Sigmoid colon (tissue), 4 donors: ENCODE measurements at regions not wholly inside any gene's neighbourhood (a gene's known extent, or its start where the extent isn't known, plus 50 kb on each side); places are given as distances from the start of the nearest gene placed in this dataset.

Experiments used
- CTCF ChIP-seq, 4 experiments: fragments of 450-650 bp in 3 of 4; fragments of 200-600 bp in 1 of 4; IDR thresholded peaks; one replicate each; pipeline ENCODE4 v1.5.1; 2016 to 2019; ENCODE audit warnings: antibody characterized with exemption in 4 of 4, mild to moderate bottlenecking in 3 of 4, moderate library complexity in 2 of 4
- EP300 ChIP-seq, 4 donors: sonication (generic); formaldehyde crosslinking; IDR thresholded peaks; one replicate each; pipeline ENCODE4 v1.6.1; 2017; ENCODE audit warnings: antibody characterized with exemption in 4 of 4
- POLR2A ChIP-seq, 2 donors: fragments of 450-650 bp; IDR thresholded peaks; one replicate each; pipeline ENCODE4 v1.6.1; 2016; ENCODE audit warnings: antibody characterized with exemption in 2 of 2, mild to moderate bottlenecking in 2 of 2, moderate library complexity in 2 of 2
- POLR2AphosphoS5 ChIP-seq, 4 donors: sonication (generic); formaldehyde crosslinking; IDR thresholded peaks; one replicate each; pipeline ENCODE4 v1.6.1; 2017; ENCODE audit warnings: antibody characterized with exemption in 4 of 4

GRCh38 chr17:77465358-77466041 is 324.7 kb downstream of the SEC14L1 start:
- TF ChIP-seq EP300 (IDR thresholded peaks at IDR 0.05) (no peak), POLR2A (IDR thresholded peaks at IDR 0.05) (no peak), CTCF (IDR thresholded peaks at IDR 0.05) (no peak), POLR2AphosphoS5 (IDR thresholded peaks at IDR 0.05) (peak in 1 of 4 donors; percentile 5)
